Fibroblast of villous mesenchyme (primary cell): ENCODE measurements at regions not wholly inside any gene's neighbourhood (a gene's known extent, or its start where the extent isn't known, plus 50 kb on each side); places are given as distances from the start of the nearest gene placed in this dataset.
"Not testable (repeated sequence)": the region's sequence is repeated elsewhere in the genome, so short reads cannot be mapped to it uniquely, and the experiment has no call there.

Experiments
- DNase-seq: peaks from one replicate; pipeline ENCODE4 v3.0.0-alpha.2; 2010; ENCODE audit warnings: low read depth
- H3K4me3 ChIP-seq: 2 replicates; pipeline ENCODE4 v1.5.1; 2011; ENCODE audit warnings: low read depth, mild to moderate bottlenecking, low read length
- CTCF ChIP-seq: IDR thresholded peaks from 2 replicates; pipeline ENCODE4 v1.5.1; 2012; ENCODE audit warnings: low read depth, mild to moderate bottlenecking, low read length; ENCODE audit not compliant: insufficient read depth

GRCh38 chr15:62360332-62361097, 195.4 kb upstream of the C2CD4B start:
- DNase-seq: no peak
- no peak overlapping the region for H3K4me3 ChIP-seq
- no peak for TF ChIP-seq CTCF

- DNase-seq: no peak
- TF ChIP-seq CTCF: no peak
- no peak overlapping the region for H3K4me3 ChIP-seq
Observed at GRCh38 chr15:62362144-62362543, 197.1 kb upstream of the C2CD4B start.

GRCh38 chr15:62362608-62363007, 197.5 kb upstream of the C2CD4B start:
- TF ChIP-seq CTCF: no peak
- DNase-seq: peak; percentile 68
- no peak overlapping the region for H3K4me3 ChIP-seq

GRCh38 chr15:62363913-62364312, 198.8 kb upstream of the C2CD4B start:
- no peak for TF ChIP-seq CTCF
- no peak for DNase-seq
- H3K4me3 ChIP-seq: no peak overlapping the region

GRCh38 chr15:62365795-62366442, 200.8 kb upstream of the C2CD4B start:
- DNase-seq: no peak
- no peak overlapping the region for H3K4me3 ChIP-seq
- no peak for TF ChIP-seq CTCF

GRCh38 chr15:62369454-62369853, 204.4 kb upstream of the C2CD4B start:
- no peak overlapping the region for H3K4me3 ChIP-seq
- TF ChIP-seq CTCF: no peak
- no peak for DNase-seq

GRCh38 chr15:62371683-62372082, 206.6 kb upstream of the C2CD4B start:
- DNase-seq, H3K4me3 ChIP-seq: not testable (repeated sequence)
